Keratinocyte (primary cell): ENCODE measurements at regions not wholly inside any gene's neighbourhood (a gene's known extent, or its start where the extent isn't known, plus 50 kb on each side); places are given as distances from the start of the nearest gene placed in this dataset.

Experiments used
- EZH2 ChIP-seq: IDR thresholded peaks from one replicate; pipeline ENCODE4 v1.6.1; 2012; ENCODE audit warnings: inconsistent platforms, mild to moderate bottlenecking, low read length, moderate library complexity
- TF ChIP-seq, protein P1 (sequence below), 3 experiments: IDR thresholded peaks in 1 of 3; conservative IDR thresholded peaks in 1 of 3; optimal IDR thresholded peaks in 1 of 3; 2 replicates in 2 of 3; 3 replicates in 1 of 3; pipeline versions ENCODE3 to v1.5.1; 2011; ENCODE audit warnings: low read length in 3 of 3, mild to moderate bottlenecking in 3 of 3, moderate library complexity in 2 of 3, control low read depth in 1 of 3, inconsistent platforms in 1 of 3; ENCODE audit not compliant: insufficient read depth in 2 of 3; ENCODE audit errors: extremely low read depth in 1 of 3

DNA sequence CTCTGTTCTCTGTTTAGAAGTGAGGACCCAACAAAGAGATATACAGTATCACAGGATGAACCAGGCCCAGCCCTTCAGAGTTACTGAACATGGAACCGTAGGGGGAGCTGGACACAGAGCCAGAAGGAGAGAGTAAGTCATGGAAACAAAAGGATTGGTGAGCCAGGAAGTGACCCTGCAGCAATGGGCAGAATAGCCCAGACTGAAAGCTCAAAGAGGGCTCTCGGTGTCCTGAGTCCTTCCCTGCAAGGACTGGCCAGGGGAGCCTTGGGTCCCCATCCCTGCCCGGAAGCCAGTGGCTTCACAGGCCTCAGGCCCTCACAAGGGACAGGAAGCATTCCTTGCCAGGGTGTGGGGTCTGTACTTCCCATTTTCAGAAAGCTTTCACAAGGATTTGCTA is 150.6 kb downstream of the SPATA19 start:
- TF ChIP-seq, protein P1, sequence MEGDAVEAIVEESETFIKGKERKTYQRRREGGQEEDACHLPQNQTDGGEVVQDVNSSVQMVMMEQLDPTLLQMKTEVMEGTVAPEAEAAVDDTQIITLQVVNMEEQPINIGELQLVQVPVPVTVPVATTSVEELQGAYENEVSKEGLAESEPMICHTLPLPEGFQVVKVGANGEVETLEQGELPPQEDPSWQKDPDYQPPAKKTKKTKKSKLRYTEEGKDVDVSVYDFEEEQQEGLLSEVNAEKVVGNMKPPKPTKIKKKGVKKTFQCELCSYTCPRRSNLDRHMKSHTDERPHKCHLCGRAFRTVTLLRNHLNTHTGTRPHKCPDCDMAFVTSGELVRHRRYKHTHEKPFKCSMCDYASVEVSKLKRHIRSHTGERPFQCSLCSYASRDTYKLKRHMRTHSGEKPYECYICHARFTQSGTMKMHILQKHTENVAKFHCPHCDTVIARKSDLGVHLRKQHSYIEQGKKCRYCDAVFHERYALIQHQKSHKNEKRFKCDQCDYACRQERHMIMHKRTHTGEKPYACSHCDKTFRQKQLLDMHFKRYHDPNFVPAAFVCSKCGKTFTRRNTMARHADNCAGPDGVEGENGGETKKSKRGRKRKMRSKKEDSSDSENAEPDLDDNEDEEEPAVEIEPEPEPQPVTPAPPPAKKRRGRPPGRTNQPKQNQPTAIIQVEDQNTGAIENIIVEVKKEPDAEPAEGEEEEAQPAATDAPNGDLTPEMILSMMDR (optimal IDR thresholded peaks at IDR 0.05 in 1 of 3, IDR thresholded peaks at IDR 0.05 in 1 of 3, conservative IDR thresholded peaks at IDR 0.05 in 1 of 3; ENCODE audit: extremely low read depth in 1 of 3, insufficient read depth in 2 of 3, low read length in 3 of 3), result no peak
- no peak for TF ChIP-seq EZH2
